Activated B cell treated with CpG ODN at 0.5 μM for 24 hours (primary cell): ENCODE measurements at regions not wholly inside any gene's neighbourhood (a gene's known extent, or its start where the extent isn't known, plus 50 kb on each side); places are given as distances from the start of the nearest gene placed in this dataset.

ENCODE experiments used
- ATAC-seq: fragments of 200-7000 bp; cut with Tn5 transposase; one replicate; pipeline ENCODE4 v1.10.0; 2021; ENCODE audit warnings: low read depth, mild to moderate bottlenecking, moderate library complexity
- CTCF ChIA-PET: fragments of 350-600 bp; sonication (Branson Sonifier 250); formaldehyde crosslinking; loops from one replicate; lab custom pipeline; 2021; ENCODE audit warnings: antibody characterized with exemption; lab: Charles Lee
- POLR2A ChIA-PET: fragments of 350-600 bp; sonication (Branson Sonifier 250); formaldehyde crosslinking; loops from one replicate; lab custom pipeline; 2021; ENCODE audit warnings: antibody characterized with exemption; lab: Charles Lee
- DNase-seq: peaks from one replicate; pipeline ENCODE4 v3.0.0; 2022
- H3K27ac Mint-ChIP-seq: one replicate; pipeline ENCODE4 v1.8.0; 2020; ENCODE audit warnings: mixed read lengths
- H3K27me3 Mint-ChIP-seq: one replicate; pipeline ENCODE4 v1.8.0; 2021; ENCODE audit warnings: mixed read lengths
- H3K36me3 Mint-ChIP-seq: one replicate; pipeline ENCODE4 v1.8.0; 2021; ENCODE audit warnings: low read depth, mixed read lengths
- H3K4me1 Mint-ChIP-seq: one replicate; pipeline ENCODE4 v1.8.0; 2021; ENCODE audit warnings: mixed read lengths
- H3K4me3 Mint-ChIP-seq: one replicate; pipeline ENCODE4 v1.8.0; 2020; ENCODE audit warnings: mild to moderate bottlenecking, mixed read lengths
- H3K9me3 Mint-ChIP-seq: one replicate; pipeline ENCODE4 v1.8.0; 2020; ENCODE audit warnings: mixed read lengths
- CTCF ChIP-seq: fragments of 200-600 bp; IDR thresholded peaks from one replicate; pipeline ENCODE4 v1.8.0; 2022; ENCODE audit warnings: antibody characterized with exemption, mild to moderate bottlenecking
- intact Hi-C: fragments of 100-400 bp; cut with micrococcal nuclease; formaldehyde crosslinking; loops from one replicate; pipeline ENCODE4 v1.15.1; 2024

- ChIA-PET CTCF (no interaction called here), POLR2A (no interaction called here)
- intact Hi-C loops, result no loop called here
- Mint-ChIP-seq H3K4me3 (no peak overlapping the region), H3K4me1 (no peaks in the 10 kb centered on the region), H3K9me3 (peaks cover 3% of the 10 kb centered on the region), H3K36me3 (no peaks in the 10 kb centered on the region), H3K27me3 (no peaks in the 10 kb centered on the region), H3K27ac (no peak overlapping the region)
- DNase-seq (no peak), ATAC-seq (no peak)
- TF ChIP-seq CTCF, result no peak
Measured at GRCh38 chr18:75551071-75551470, 123.6 kb upstream of the SMIM21 start.

- no peak overlapping the region for H3K27ac Mint-ChIP-seq
Measured at GRCh38 chr18:75548353-75548905, 120.9 kb upstream of the SMIM21 start.

GRCh38 chr18:75546964-75547363 lies 119.5 kb upstream of the SMIM21 start:
- intact Hi-C loops, result no loop called here
- ATAC-seq, result no peak
- Mint-ChIP-seq H3K36me3 (no peaks in the 10 kb centered on the region), H3K27ac (no peak overlapping the region), H3K4me3 (no peak overlapping the region), H3K4me1 (no peaks in the 10 kb centered on the region), H3K27me3 (no peaks in the 10 kb centered on the region), H3K9me3 (peaks cover 3% of the 10 kb centered on the region)
- ChIA-PET POLR2A (no interaction called here), CTCF (no interaction called here)
- TF ChIP-seq CTCF, result no peak
- DNase-seq, result no peak

More at GRCh38 chr18:75548353-75548905, 120.9 kb upstream of the SMIM21 start:
- no peaks in the 10 kb centered on the region for H3K4me1 Mint-ChIP-seq
- no peak overlapping the region for H3K4me3 Mint-ChIP-seq
- ChIA-PET CTCF (no interaction called here), POLR2A (no interaction called here)
- no peak for TF ChIP-seq CTCF
- no peaks in the 10 kb centered on the region for H3K27me3 Mint-ChIP-seq
- no peak for ATAC-seq
- intact Hi-C loops, result no loop called here
- no peaks in the 10 kb centered on the region for H3K36me3 Mint-ChIP-seq
- peaks cover 3% of the 10 kb centered on the region for H3K9me3 Mint-ChIP-seq
- no peak for DNase-seq

- ChIA-PET CTCF (no interaction called here), POLR2A (no interaction called here)
- peaks cover 3% of the 10 kb centered on the region for H3K9me3 Mint-ChIP-seq
- H3K27me3 Mint-ChIP-seq, result no peaks in the 10 kb centered on the region
- no peaks in the 10 kb centered on the region for H3K4me1 Mint-ChIP-seq
- H3K4me3 Mint-ChIP-seq, result no peak overlapping the region
- DNase-seq (no peak), ATAC-seq (no peak)
- TF ChIP-seq CTCF, result no peak
- intact Hi-C loops, result no loop called here
- H3K27ac Mint-ChIP-seq, result no peak overlapping the region
- H3K36me3 Mint-ChIP-seq, result no peaks in the 10 kb centered on the region
Measured at GRCh38 chr18:75545189-75545588, 117.7 kb upstream of the SMIM21 start.

- POLR2A ChIA-PET, result no interaction called here
- Mint-ChIP-seq H3K27me3 (peaks cover 3% of the 10 kb centered on the region), H3K27ac (no peak overlapping the region), H3K9me3 (peaks cover 3% of the 10 kb centered on the region), H3K36me3 (no peaks in the 10 kb centered on the region), H3K4me1 (no peaks in the 10 kb centered on the region), H3K4me3 (no peak overlapping the region)
- CTCF ChIA-PET, result no interaction called here
- DNase-seq (no peak), ATAC-seq (no peak)
- no peak for TF ChIP-seq CTCF
- intact Hi-C loops, result no loop called here
Measured at GRCh38 chr18:75544496-75544895, 117.0 kb upstream of the SMIM21 start.
